ENCODE measurements at regions not wholly inside any gene's neighbourhood (a gene's known extent, or its start where the extent isn't known, plus 50 kb on each side); places are given as distances from the start of the nearest gene placed in this dataset.

DNA sequence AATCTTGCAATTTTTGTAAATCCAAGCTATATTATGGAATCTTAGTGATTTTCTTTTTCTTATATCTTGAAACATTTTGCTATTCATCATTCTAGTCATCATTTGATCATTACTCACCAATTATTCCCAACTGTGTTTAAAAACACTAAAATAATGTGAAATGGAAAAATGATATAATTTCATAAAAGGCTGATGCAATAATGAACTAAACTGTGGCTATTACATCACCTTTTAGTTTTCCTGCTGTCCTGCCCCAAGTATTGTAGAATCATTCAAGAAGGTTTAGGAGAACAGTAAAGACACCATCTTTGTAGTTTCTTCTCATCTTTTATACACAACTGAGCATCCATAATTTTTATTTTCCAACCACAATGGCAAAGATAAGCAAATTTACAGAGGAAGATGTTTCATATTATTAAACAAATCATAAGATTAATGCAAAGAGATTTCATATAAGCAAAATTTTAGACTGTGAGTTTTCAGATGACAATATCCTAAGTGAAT, 431.0 kb upstream of the SLC30A5 start:
- TF ChIP-seq REST (IDR thresholded peaks at IDR 0.05; ENCODE audit: low read depth) (no peak), ZFX (IDR thresholded peaks at IDR 0.05) (no peak)
- TF ChIP-seq, protein P1, sequence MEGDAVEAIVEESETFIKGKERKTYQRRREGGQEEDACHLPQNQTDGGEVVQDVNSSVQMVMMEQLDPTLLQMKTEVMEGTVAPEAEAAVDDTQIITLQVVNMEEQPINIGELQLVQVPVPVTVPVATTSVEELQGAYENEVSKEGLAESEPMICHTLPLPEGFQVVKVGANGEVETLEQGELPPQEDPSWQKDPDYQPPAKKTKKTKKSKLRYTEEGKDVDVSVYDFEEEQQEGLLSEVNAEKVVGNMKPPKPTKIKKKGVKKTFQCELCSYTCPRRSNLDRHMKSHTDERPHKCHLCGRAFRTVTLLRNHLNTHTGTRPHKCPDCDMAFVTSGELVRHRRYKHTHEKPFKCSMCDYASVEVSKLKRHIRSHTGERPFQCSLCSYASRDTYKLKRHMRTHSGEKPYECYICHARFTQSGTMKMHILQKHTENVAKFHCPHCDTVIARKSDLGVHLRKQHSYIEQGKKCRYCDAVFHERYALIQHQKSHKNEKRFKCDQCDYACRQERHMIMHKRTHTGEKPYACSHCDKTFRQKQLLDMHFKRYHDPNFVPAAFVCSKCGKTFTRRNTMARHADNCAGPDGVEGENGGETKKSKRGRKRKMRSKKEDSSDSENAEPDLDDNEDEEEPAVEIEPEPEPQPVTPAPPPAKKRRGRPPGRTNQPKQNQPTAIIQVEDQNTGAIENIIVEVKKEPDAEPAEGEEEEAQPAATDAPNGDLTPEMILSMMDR (IDR thresholded peaks at IDR 0.05 in 2 of 3, conservative IDR thresholded peaks at IDR 0.05 in 1 of 3; ENCODE audit: borderline replicate concordance in 1 of 3, insufficient read depth in 1 of 3, low read depth in 2 of 3, low read length in 2 of 3): no peak

Measured in HCT116 (cell line).